Colon (tissue), 2 donors: ENCODE measurements at regions not wholly inside any gene's neighbourhood (a gene's known extent, or its start where the extent isn't known, plus 50 kb on each side); places are given as distances from the start of the nearest gene placed in this dataset.
"Not testable (repeated sequence)": the region's sequence is repeated elsewhere in the genome, so short reads cannot be mapped to it uniquely, and the experiment has no call there.

Experiments
- FAIRE-seq: peaks from 2 replicates; lab custom pipeline; 2012; peaks lifted over from hg19 to GRCh38; lab: Jason Lieb, UNC
- donor health status: control.
- donor health status: control.

GRCh38 chr4:123600987-123601904 is 204.7 kb downstream of the SPRY1 start:
- peak; percentile 24 for FAIRE-seq

DNA sequence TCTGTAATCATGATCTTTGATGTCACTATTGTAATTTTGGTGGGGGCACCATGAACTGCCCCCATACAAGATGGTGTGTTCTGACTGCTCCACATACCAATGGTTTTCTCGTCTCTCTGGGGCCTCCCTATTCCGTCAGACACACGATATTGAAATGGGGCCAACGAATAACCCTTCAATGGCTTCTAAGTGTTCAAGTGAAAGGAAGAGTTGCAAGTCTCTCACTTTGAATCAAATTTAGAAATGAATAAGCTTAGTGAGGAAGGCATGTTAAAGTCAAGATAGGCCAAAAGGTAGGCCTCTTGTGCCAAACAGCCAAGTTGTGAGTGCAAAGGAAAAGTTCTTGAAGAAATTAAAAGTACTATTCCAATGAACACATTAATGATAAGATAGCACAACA is 205.4 kb downstream of the SPRY1 start:
- no peak for FAIRE-seq

- no peak for FAIRE-seq
These were observed 206.6 kb downstream of the SPRY1 start for GRCh38 chr4:123603165-123603564.

GRCh38 chr4:123605797-123606196 is 209.2 kb downstream of the SPRY1 start:
- not testable (repeated sequence) for FAIRE-seq

DNA sequence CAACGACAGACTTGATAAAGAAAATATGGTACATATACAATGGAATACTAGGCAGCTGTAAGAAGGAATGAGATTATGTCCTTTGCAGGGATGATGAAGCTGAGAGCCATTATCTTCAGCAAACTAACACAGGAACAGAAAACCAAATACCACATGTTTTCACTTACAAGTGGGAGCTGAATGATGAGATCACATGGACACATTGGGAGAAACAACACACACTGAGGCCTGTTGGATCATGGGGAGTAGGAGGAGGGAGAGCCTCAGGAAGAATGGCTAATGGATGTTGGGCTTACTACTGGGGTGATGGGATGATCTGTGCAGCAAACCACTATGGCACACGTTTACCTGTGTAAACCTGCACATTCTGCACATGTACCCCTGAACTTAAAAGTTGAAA is 209.7 kb downstream of the SPRY1 start:
- no peak for FAIRE-seq

GRCh38 chr4:123606946-123607542 is 210.4 kb downstream of the SPRY1 start:
- no peak for FAIRE-seq

GRCh38 chr4:123609829-123610228 is 213.2 kb downstream of the SPRY1 start:
- no peak for FAIRE-seq

DNA sequence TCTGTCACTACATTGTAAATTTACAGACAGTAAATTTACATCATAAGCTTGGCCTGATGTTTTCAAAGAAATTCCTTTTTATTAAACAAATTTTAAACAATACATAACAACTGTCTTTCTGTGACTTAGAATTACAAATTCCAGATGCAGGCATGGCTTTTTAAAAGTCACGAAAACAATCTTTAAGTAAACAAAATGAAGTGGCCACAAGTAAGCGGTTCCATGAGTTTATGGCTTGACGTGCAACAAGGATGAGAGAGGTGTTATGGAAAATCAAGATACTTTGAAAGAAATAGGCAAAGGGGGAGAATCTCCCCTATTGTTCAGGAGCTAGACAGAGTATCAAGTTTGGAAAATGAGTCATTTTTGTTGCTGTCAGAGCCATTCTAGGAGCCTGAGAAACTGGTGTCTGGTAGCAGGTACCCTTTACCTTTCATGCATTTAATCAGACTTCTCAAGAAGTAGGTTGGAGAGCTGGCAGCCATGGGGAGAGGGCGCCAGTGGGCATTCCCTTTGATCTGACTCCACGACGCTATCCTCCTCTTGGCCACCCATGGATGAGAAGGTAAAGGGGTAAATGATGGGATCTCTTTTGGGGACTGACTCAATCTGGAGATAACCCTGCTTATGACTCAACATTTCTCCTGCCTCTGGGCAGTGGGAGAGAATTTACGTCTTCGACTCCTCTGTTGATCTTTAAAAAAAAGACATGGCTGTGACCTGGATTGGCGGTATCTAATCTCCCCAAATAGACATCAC is 217.2 kb downstream of the SPRY1 start:
- FAIRE-seq = no peak

DNA sequence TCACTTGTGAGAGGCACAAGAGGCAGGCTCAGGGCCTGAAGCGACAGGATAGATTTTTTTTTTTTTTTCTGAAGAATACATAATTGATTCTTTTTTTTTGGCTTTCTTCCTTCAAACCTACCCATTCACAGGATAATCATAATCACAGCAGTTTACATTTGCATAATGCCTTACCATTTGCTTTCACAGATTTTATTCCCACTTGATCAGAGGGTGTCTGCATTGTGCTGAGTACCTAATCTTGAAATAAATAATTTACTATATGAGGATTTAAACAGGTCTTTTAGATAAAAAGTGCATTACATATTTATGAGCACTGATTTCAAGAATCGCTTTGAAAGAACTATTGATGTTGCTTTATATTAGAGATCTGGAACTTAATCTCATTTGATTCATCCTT is 219.3 kb downstream of the SPRY1 start:
- FAIRE-seq = no peak

DNA sequence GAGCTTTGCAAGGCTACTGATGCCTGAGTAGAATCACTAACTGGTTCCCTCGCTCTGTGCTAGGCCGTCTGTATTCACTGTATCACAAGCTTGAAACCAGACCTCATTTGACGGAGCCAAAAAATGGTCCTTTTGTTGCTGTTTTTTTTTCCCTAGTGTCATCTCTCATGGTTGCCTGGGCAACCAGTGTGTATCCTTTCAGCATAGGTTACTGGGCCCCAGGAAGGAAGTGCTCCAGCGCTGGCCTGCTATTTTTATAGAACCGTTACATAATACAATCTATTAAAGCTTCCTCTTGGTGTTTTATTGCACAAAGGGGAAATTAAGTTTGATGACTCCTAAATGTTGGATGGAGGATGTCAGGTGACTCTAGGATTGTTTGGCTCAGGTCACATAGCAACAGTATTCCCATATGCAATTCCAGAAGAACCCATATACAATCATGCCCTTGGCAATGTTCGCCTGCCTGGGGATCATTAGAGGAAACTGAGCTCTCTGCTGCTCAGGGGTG is 220.4 kb downstream of the SPRY1 start:
- FAIRE-seq = no peak

GRCh38 chr4:123617791-123618190 is 221.2 kb downstream of the SPRY1 start:
- FAIRE-seq = no peak

GRCh38 chr4:123618606-123619005 is 222.0 kb downstream of the SPRY1 start:
- no peak for FAIRE-seq

DNA sequence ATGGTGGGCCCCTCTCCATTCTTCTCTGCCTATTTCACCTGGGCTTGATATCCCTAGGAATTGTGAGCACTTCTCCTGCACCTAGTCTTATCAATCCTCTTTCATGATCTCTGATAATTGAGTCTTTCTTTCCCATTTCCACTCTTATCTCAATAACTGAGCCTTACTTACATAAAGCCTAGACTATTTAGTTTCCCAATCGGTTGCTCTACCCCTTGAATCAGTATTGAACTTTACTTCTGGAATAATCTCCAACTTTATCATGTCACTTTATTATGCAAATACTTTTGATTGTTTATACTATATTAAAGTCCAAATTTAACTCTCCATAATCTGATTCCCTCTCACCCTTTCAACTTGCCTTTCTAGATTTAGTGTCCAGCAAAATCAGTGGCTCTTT is 222.7 kb downstream of the SPRY1 start:
- FAIRE-seq = no peak

DNA sequence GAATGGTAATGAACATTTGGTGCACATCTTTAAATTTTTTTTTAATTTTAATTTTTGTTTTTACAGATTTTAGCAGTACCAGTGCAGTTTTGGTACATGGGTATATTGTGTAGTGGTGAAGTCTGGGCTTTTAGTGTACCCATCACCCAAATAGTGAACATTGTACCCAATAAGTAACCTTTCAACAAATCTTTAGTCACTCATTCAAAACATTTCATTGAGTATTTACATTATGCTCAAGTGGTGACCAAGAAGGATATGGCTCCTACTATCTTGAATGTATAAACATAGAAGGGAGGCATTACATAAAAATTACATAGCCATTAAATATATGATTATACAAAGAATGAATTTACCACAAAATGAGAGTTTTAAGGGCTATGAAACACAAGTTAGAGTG is 223.3 kb downstream of the SPRY1 start:
- peak; percentile 65 for FAIRE-seq

GRCh38 chr4:123621072-123621705 is 224.6 kb downstream of the SPRY1 start:
- no peak for FAIRE-seq

DNA sequence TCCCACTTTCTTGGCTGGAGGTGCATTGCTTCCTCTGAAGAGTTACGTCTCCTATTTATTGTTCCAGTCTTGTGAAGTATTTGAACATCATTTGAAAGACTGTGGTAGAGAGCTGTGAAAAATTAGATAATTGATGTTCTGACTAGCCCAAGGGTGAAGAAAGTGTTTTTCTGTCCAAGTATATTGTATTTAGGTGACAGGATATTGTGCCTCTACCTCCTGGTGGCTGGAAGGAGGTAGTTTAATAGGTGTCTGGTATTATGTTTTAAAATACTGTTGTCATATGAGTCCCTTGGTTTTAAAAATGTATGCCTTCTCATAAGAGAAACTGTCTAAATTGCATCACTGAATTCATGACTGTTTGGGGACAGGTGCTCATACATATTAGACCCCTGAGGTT is 226.0 kb downstream of the SPRY1 start:
- FAIRE-seq = no peak

DNA sequence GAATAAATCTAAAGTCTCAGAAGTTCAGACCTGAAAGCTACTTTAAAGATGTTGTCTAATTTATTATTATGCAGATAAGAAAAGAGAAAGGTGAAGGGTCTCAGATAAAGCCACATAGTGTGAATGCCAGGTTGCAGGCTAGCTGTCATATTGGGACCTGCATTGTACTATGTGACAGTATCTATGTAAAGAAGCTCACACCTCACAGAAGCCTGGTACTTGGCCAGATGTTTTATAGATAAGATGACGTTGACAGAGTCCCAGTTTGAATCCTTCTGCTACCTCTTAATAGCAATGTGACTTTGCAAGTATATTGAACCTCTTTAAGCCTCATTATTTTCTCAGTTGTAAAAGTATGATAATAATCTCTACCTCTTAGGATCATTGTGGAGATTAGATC is 227.0 kb downstream of the SPRY1 start:
- FAIRE-seq = no peak

DNA sequence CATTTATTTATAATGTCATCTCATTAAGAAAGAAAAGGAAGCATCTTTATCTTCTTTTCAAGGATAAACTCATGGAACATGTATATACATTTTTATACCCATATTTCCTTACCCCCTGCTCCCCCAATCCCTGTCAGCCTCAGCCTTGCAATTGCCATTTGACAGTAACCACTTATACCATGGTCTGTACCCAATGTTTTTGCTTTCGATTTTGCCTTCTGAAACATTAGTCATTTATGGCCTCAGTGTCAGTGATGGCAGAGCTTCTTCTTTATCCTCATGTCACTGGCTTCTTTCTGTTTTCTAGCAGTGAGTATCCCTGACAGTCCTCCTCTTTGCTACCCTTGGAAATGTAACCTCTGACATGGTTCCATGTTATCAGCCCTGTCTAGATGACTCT is 228.4 kb downstream of the SPRY1 start:
- FAIRE-seq = no peak

- no peak for FAIRE-seq
These were observed 231.7 kb downstream of the SPRY1 start for GRCh38 chr4:123628288-123628687.

- FAIRE-seq = no peak
These were observed 235.4 kb downstream of the SPRY1 start for GRCh38 chr4:123631786-123632692.

DNA sequence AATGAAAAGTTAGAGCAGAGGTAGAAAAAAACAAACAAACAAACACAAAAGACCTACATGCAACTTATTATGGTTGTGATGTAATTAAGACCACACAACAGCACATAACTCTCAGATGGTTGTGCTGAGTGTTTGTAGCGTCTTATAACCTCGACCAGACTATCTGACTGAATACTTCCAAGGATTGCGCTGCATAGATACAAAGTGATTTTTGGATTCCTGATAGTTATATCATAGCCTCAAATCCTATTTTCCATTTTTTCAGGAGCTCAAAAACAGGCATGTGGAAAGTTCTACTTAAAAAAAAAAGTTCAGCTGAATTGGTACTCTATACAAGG is 236.1 kb downstream of the SPRY1 start:
- FAIRE-seq = no peak
